HEK293T (cell line): ENCODE measurements at regions not wholly inside any gene's neighbourhood (a gene's known extent, or its start where the extent isn't known, plus 50 kb on each side); places are given as distances from the start of the nearest gene placed in this dataset.
"Not testable (repeated sequence)": the region's sequence is repeated elsewhere in the genome, so short reads cannot be mapped to it uniquely, and the experiment has no call there.

ENCODE experiments used
- CTCF ChIA-PET: fragments of 350-600 bp; formaldehyde crosslinking; extraction: SDS; loops from one replicate; lab custom pipeline; 2021; ENCODE audit warnings: antibody characterized with exemption, inconsistent platforms; lab: Yijun Ruan, JAX
- POLR2A ChIA-PET: fragments of 350-600 bp; formaldehyde crosslinking; extraction: SDS; loops from one replicate; lab custom pipeline; 2020; ENCODE audit warnings: antibody characterized with exemption, inconsistent platforms; lab: Yijun Ruan, JAX
- DNase-seq: peaks from one replicate; pipeline ENCODE4 v3.0.0; 2012; ENCODE audit warnings: mixed read lengths; ENCODE audit errors: extremely low spot score
- ARNT ChIP-seq: fragments of 450-650 bp; IDR thresholded peaks from 2 replicates; pipeline ENCODE4 v1.6.1; 2017; ENCODE audit warnings: mild to moderate bottlenecking
- BHLHE40 ChIP-seq: fragments of 450-650 bp; IDR thresholded peaks from 2 replicates; pipeline ENCODE4 v1.6.1; 2016; ENCODE audit warnings: mild to moderate bottlenecking, moderate library complexity, borderline replicate concordance
- CTBP1 ChIP-seq: fragments of 450-650 bp; IDR thresholded peaks from 2 replicates; pipeline ENCODE4 v1.6.1; 2016; ENCODE audit warnings: borderline replicate concordance
- ELF4 ChIP-seq: fragments of 450-650 bp; IDR thresholded peaks from 2 replicates; pipeline ENCODE4 v1.6.1; 2017; ENCODE audit warnings: antibody characterized with exemption
- FOXA1 ChIP-seq: fragments of 450-650 bp; IDR thresholded peaks from 2 replicates; pipeline ENCODE4 v1.6.1; 2016; ENCODE audit warnings: mild to moderate bottlenecking
- FOXK2 ChIP-seq: fragments of 450-650 bp; IDR thresholded peaks from 2 replicates; pipeline ENCODE4 v1.6.1; 2016; ENCODE audit warnings: mild to moderate bottlenecking
- FOXM1 ChIP-seq: fragments of 450-650 bp; IDR thresholded peaks from 2 replicates; pipeline ENCODE4 v1.6.1; 2017; ENCODE audit warnings: mild to moderate bottlenecking, borderline replicate concordance
- HDGF ChIP-seq: fragments of 450-650 bp; IDR thresholded peaks from 2 replicates; pipeline ENCODE4 v1.6.1; 2017; ENCODE audit warnings: antibody characterized with exemption, borderline replicate concordance
- L3MBTL2 ChIP-seq: fragments of 450-650 bp; conservative IDR thresholded peaks from 2 replicates; pipeline ENCODE4 v1.6.1; 2016; ENCODE audit warnings: mild to moderate bottlenecking
- LEF1 ChIP-seq: fragments of 450-650 bp; IDR thresholded peaks from 2 replicates; pipeline ENCODE4 v1.6.1; 2017; ENCODE audit warnings: mild to moderate bottlenecking, borderline replicate concordance
- NFRKB ChIP-seq: fragments of 450-650 bp; IDR thresholded peaks from 2 replicates; pipeline ENCODE4 v1.6.1; 2016; ENCODE audit warnings: mild to moderate bottlenecking, moderate library complexity
- SP1 ChIP-seq: fragments of 450-650 bp; IDR thresholded peaks from 2 replicates; pipeline ENCODE4 v1.6.1; 2017
- SUZ12 ChIP-seq: fragments of 450-650 bp; IDR thresholded peaks from 2 replicates; pipeline ENCODE4 v1.6.1; 2016; ENCODE audit warnings: mild to moderate bottlenecking
- TARDBP ChIP-seq: fragments of 450-650 bp; IDR thresholded peaks from 2 replicates; pipeline ENCODE4 v1.6.1; 2016
- ZNF384 ChIP-seq: fragments of 450-650 bp; IDR thresholded peaks from 2 replicates; pipeline ENCODE4 v1.6.1; 2016
- TF ChIP-seq, protein P1 (sequence below): fragments of 450-650 bp; IDR thresholded peaks from 2 replicates; pipeline ENCODE4 v1.6.1; 2016

DNA sequence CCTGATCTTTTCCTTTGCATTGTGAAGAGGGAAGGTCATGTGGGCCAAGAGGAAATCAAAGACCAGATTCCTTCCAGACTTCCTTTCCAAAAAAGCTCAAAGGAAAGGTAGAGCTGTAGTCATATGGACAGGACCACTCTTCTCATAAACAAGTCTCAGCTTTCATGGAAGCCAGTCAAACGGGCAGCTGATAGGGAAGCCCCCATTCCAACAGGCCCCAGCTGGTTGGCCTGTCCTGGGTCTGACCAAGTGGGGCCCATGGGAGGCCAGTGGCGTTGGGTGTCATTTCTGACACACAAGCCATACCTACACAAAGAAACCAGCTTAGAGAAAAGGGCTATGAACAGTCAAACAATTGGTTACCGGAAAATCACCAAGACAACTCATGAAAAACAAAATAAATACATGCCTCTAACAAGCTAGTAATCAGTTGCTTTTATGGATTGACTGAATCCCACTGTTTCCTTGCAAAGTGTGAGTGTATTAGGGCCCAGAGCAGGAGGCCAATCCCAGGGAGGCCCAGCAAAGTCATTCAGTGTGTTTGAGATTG, 149.6 kb upstream of the MAMLD1 start:
- DNase-seq, result no peak
- CTCF ChIA-PET, result interaction anchor here (0.6 kb wide), 1 partner anchor 29 kb away, joined by 3 read pairs; no protein-coding TSS in a partner anchor
- POLR2A ChIA-PET, result no interaction called here
- TF ChIP-seq HDGF (no peak), ELF4 (no peak), SUZ12 (no peak), TARDBP (no peak), FOXM1 (no peak), NFRKB (no peak), LEF1 (no peak), FOXK2 (no peak), ARNT (no peak), FOXA1 (no peak), SP1 (no peak), CTBP1 (no peak), L3MBTL2 (no peak), BHLHE40 (no peak), ZNF384 (no peak)
- TF ChIP-seq, protein P1, sequence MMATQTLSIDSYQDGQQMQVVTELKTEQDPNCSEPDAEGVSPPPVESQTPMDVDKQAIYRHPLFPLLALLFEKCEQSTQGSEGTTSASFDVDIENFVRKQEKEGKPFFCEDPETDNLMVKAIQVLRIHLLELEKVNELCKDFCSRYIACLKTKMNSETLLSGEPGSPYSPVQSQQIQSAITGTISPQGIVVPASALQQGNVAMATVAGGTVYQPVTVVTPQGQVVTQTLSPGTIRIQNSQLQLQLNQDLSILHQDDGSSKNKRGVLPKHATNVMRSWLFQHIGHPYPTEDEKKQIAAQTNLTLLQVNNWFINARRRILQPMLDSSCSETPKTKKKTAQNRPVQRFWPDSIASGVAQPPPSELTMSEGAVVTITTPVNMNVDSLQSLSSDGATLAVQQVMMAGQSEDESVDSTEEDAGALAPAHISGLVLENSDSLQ, result no peak

DNA sequence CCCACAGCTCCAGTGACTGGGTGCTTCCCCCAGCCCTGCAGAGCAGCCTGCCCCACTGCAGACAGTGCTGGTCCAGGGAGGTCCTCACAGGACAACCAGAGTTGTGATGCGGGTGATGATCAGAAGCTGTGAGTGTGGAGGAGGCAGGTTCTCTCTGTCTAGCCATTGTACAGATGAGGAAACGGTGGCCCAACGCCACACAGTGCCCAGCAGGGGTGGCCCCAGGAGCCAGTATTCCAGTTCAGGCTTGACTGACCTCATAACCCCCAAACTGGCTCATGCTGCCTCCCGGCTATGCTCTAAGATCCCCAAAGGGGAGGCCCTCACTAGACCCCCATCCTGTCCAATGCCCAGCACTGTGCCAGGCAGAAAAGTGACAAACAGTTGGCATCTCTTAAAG, 147.1 kb upstream of the MAMLD1 start:
- POLR2A ChIA-PET, DNase-seq, CTCF ChIA-PET: not testable (repeated sequence)

DNA sequence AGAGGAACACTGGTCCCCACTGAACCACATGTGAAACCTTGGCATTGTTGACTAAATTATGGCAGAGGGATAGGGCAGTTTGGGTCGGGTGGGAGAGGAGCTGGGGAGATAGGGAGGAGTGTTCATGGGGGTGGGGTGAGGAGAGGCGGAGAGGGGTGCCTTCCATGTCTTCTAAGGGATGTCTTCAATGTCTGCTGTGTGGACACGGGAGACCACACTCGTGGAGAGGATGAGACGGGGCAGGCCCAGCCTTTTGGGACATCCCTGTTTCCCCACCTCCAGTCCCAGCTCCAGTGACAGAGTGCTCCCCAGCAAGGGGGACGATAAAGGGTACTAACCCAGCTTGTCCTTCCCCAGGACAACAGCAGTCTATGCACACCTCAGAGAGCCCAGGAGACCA, 146.4 kb upstream of the MAMLD1 start:
- no peak for DNase-seq
- ChIA-PET CTCF (interaction anchor here (0.5 kb wide), 1 partner anchor 64 kb away, joined by 3 read pairs; no protein-coding TSS in a partner anchor), POLR2A (no interaction called here)
- TF ChIP-seq ARNT (no peak), LEF1 (no peak), HDGF (no peak), ZNF384 (no peak), SUZ12 (no peak), BHLHE40 (no peak), ELF4 (no peak), TARDBP (no peak), FOXA1 (no peak)

DNA sequence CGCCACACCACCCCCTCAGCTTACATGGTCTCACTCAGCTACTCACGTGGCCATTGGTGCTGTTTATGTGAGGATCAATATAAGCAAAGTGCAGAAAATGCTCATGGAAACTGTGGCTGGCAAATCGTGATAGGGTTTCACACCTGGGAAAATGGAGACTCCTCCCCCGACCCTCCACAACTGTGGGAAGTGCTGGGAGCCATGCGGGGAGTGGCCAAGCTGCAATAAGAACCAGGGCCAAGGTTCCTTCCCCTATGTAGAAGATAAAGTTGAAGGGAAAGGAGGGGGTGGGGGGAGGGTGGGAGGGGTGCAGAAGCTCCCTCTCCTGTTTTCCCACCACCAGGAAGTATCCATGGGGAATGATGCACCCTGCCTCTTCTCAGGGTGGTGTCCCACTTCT, 145.5 kb upstream of the MAMLD1 start:
- no peak for DNase-seq
- ChIA-PET CTCF (no interaction called here), POLR2A (no interaction called here)
- TF ChIP-seq TARDBP (no peak), ZNF384 (no peak), LEF1 (no peak), FOXA1 (no peak), HDGF (no peak), FOXM1 (no peak), ARNT (no peak), SUZ12 (no peak), BHLHE40 (no peak), NFRKB (no peak), SP1 (no peak), L3MBTL2 (no peak), CTBP1 (no peak), ELF4 (no peak), FOXK2 (no peak)
- TF ChIP-seq, protein P1, result no peak

DNA sequence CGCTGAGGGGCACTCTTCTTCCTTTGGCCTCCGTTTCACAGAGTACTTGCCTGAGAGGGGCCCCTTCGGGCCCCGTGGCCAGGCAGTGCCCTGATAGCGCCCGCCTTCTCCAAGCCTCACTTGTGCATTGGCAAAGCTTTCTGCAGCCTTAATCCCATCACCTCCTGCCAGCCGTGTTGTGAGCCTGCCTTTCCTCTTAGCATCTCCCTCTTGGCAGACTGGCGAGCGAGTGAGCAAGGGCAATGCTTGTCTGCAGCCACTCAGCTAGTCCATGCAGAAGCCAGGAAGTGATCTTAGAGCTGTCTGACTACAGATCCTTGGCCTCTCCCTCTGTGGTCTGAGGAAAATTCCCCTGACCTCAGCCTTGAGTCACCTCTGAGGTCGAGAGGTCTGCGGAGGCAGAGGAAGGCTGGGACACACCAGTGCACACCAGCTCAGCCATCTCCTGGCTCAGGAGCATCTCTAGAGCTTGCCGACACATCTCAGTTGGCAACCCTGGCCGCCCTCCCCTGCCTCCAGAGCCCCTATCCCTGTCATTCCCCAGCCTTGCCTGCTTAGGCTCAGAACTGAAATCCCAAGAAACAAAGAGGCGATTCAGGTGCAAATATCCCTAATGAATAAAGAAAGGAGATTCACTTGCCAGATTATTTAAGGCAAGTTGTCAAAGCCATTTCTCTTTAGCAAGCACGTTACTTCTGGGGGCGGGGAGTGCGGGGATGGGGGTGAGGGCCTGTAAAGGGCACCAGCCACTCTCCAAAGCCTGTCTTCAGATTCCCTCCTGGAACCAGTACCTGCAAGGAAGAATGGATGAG, 143.5 kb upstream of the MAMLD1 start:
- POLR2A ChIA-PET, result no interaction called here
- TF ChIP-seq HDGF (no peak), ARNT (no peak), ELF4 (no peak), TARDBP (no peak), L3MBTL2 (no peak)
- TF ChIP-seq, protein P1, result no peak
- CTCF ChIA-PET, result no interaction called here
- DNase-seq, result no peak

DNA sequence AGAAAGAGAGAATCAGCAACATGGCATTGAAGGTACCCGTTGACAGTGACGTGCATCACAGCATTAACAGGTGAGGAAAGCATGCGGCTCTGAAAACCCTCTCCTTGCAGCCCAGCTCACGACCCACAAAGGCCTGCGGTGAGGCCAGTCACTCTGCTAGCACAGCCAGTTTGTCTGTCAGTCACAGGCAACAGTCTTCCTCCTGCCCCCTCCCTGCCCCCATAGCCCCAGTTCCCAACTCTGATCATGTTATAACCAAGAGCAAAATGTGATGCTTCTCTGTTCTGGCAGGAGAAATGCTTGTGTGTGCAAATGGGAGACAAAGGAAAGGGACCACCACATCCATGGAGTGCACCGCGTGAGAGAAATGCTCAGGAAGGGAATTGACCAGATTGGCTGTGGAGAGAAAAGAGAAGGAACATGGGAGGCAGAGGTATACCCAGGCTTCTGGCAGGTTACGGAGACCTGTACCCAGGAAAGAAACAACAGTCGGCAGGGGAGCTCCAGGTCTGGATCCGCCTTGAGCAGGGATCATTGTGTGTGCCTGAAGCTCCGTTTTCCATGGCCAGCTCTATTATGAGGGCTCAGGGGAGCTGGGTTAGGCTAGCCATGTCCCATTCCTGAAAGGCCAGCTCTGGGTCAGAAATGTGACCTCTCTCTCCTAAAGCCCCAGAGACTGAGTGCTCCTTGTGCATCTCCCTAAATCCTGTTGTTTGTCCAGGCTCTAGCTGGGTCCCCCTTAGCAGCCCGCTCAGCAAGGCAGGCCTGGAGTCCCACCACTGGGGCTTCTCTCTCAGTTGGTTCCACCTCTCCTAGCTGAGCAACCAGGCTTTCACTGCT, 139.7 kb upstream of the MAMLD1 start:
- POLR2A ChIA-PET, result no interaction called here

More for the DNA sequence above, 139.7 kb upstream of the MAMLD1 start:
- no peak for DNase-seq
- TF ChIP-seq CTBP1, result no peak
- TF ChIP-seq NFRKB, result no peak
- no peak for TF ChIP-seq FOXM1
- TF ChIP-seq LEF1, result no peak
- TF ChIP-seq SUZ12, result no peak
- TF ChIP-seq HDGF, result no peak
- CTCF ChIA-PET, result no interaction called here
